HepG2 (cell line): ENCODE measurements at regions not wholly inside any gene's neighbourhood (a gene's known extent, or its start where the extent isn't known, plus 50 kb on each side); places are given as distances from the start of the nearest gene placed in this dataset.

Source experiments
- ATAC-seq: fragments of 200-7000 bp; cut with Tn5 transposase; 3 replicates; pipeline ENCODE4 v1.9.1; 2020; ENCODE audit warnings: mild to moderate bottlenecking, moderate library complexity
- BruUV-seq: library from RNA; stranded (reverse); fragments of 400-500 nt; replicated peaks from 2 replicates; lab custom pipeline; 2021; lab: Mats Ljungman, UMichigan
- CTCF ChIA-PET: fragments of 300-600 bp; formaldehyde crosslinking; extraction: SDS; loops from one replicate; lab custom pipeline; 2021; ENCODE audit warnings: low total read pairs, inconsistent platforms, low intra/inter-chr PET ratio; lab: Yijun Ruan, JAX
- POLR2A ChIA-PET: fragments of 350-600 bp; sonication (Branson Sonifier 250); formaldehyde crosslinking; loops from one replicate; lab custom pipeline; 2020; ENCODE audit warnings: antibody characterized with exemption, inconsistent platforms; lab: Yijun Ruan, JAX
- DNase-seq: peaks from one replicate; pipeline ENCODE4 v3.0.0-alpha.2; 2015; ENCODE audit warnings: low spot score
- FAIRE-seq: peaks from 3 replicates; lab custom pipeline; 2011; peaks lifted over from hg19 to GRCh38; lab: Jason Lieb, UNC
- H2AFZ ChIP-seq: one replicate; pipeline ENCODE4 v1.6.1; 2011; ENCODE audit warnings: low read length, inconsistent platforms
- H3K27ac ChIP-seq: fragments of 300-600 bp; 3 replicates; pipeline ENCODE4 v1.8.0; 2011; ENCODE audit warnings: mixed run types, mild to moderate bottlenecking, mixed read lengths, low read length, inconsistent platforms; ENCODE audit not compliant: insufficient read depth; ENCODE audit errors: extremely low read length
- H3K27me3 ChIP-seq, 2 experiments: fragments of 200-600 bp in 1 of 2; 2 replicates in 1 of 2; 3 replicates in 1 of 2; pipeline versions ENCODE4 v1.6.0 to v1.8.0; 2011; ENCODE audit warnings: low read length in 2 of 2, mild to moderate bottlenecking in 2 of 2, moderate library complexity in 2 of 2, inconsistent platforms in 1 of 2; ENCODE audit not compliant: insufficient read depth in 2 of 2, control insufficient read depth in 1 of 2
- H3K36me3 ChIP-seq, 2 experiments: fragments of 200-600 bp in 1 of 2; replicated peaks in 1 of 2; 2 replicates in 1 of 2; 3 replicates in 1 of 2; pipeline versions ENCODE4 v1.5.1 to v1.8.0; 2011; ENCODE audit warnings: low read length in 2 of 2, inconsistent platforms in 1 of 2; ENCODE audit not compliant: insufficient read depth in 2 of 2, control insufficient read depth in 1 of 2
- H3K4me1 ChIP-seq: 2 replicates; pipeline ENCODE4 v1.5.1; 2012; ENCODE audit warnings: low read length, inconsistent platforms; ENCODE audit not compliant: insufficient read depth
- H3K4me2 ChIP-seq: 2 replicates; pipeline ENCODE4 v1.6.0; 2011; ENCODE audit warnings: low read depth, low read length, inconsistent platforms
- H3K4me3 ChIP-seq, 3 experiments: fragments of 200-600 bp in 1 of 3; sonication (generic), shearing (Covaris generic) in 1 of 3; replicated peaks in 1 of 3; 2 replicates each; pipeline ENCODE4 v1.5.1; 2011 to 2016; ENCODE audit warnings: low read length in 3 of 3, inconsistent platforms in 2 of 3, low read depth in 2 of 3, mild to moderate bottlenecking in 2 of 3, control low read depth in 1 of 3, mixed read lengths in 1 of 3; ENCODE audit not compliant: insufficient read depth in 1 of 3
- H3K79me2 ChIP-seq: one replicate; pipeline ENCODE4 v1.6.1; 2011; ENCODE audit warnings: low read length, inconsistent platforms; ENCODE audit not compliant: insufficient read depth
- H3K9ac ChIP-seq: 2 replicates; pipeline ENCODE4 v1.6.0; 2011; ENCODE audit warnings: mild to moderate bottlenecking, low read depth, low read length, inconsistent platforms; ENCODE audit not compliant: insufficient read depth
- H3K9me3 ChIP-seq: 2 replicates; pipeline ENCODE4 v1.5.1; 2012; ENCODE audit warnings: mild to moderate bottlenecking, low read length
- H4K20me1 ChIP-seq: 2 replicates; pipeline ENCODE4 v1.6.0; 2011; ENCODE audit warnings: inconsistent platforms, mild to moderate bottlenecking, low read length, moderate library complexity; ENCODE audit not compliant: insufficient read depth
- CENPT ChIP-seq: sonication (generic); formaldehyde crosslinking; IDR thresholded peaks from 2 replicates; pipeline ENCODE4 v1.8.0; 2022; ENCODE audit warnings: low read depth, mild to moderate bottlenecking, moderate library complexity, missing genetic modification reagents
- EED ChIP-seq: sonication (generic); formaldehyde crosslinking; IDR thresholded peaks from 2 replicates; pipeline ENCODE4 v1.5.0; 2020; ENCODE audit warnings: mild to moderate bottlenecking, missing genetic modification reagents
- IRF1 ChIP-seq: sonication (generic); formaldehyde crosslinking; IDR thresholded peaks from 2 replicates; pipeline ENCODE4 v1.4.0; 2020; ENCODE audit warnings: low read depth, mild to moderate bottlenecking, missing genetic modification reagents
- KDM3A ChIP-seq: IDR thresholded peaks from 2 replicates; pipeline ENCODE4 v1.6.1; 2018; ENCODE audit warnings: low read depth, missing compliant biosample characterization
- POGK ChIP-seq: sonication (generic); formaldehyde crosslinking; conservative IDR thresholded peaks from 2 replicates; pipeline ENCODE4 v1.8.0; 2022; ENCODE audit warnings: mild to moderate bottlenecking, moderate library complexity, missing genetic modification reagents
- THAP9 ChIP-seq: sonication (generic); formaldehyde crosslinking; IDR thresholded peaks from 2 replicates; pipeline ENCODE4; 2020; ENCODE audit warnings: missing genetic modification reagents, mild to moderate bottlenecking, borderline replicate concordance
- YEATS2 ChIP-seq: sonication (generic); formaldehyde crosslinking; IDR thresholded peaks from 2 replicates; pipeline ENCODE4 v1.4.0; 2020; ENCODE audit warnings: missing genetic modification reagents, borderline replicate concordance
- ZNF503 ChIP-seq: sonication (generic); formaldehyde crosslinking; IDR thresholded peaks from 2 replicates; pipeline ENCODE4 v1.4.0; 2020; ENCODE audit warnings: missing genetic modification reagents
- ZNF773 ChIP-seq: sonication (generic); formaldehyde crosslinking; IDR thresholded peaks from 2 replicates; pipeline ENCODE4 v1.4.0; 2020; ENCODE audit warnings: missing genetic modification reagents, borderline replicate concordance
- ZSCAN30 ChIP-seq: sonication (generic); formaldehyde crosslinking; IDR thresholded peaks from 2 replicates; pipeline ENCODE4 v1.5.0; 2020; ENCODE audit warnings: mild to moderate bottlenecking, missing genetic modification reagents
- WGBS: methylation state at CpG from one replicate; pipeline ENCODE4 v1.1.6; 2017; ENCODE audit warnings: low lambda C conversion rate; 5-methylcytosine and 5-hydroxymethylcytosine counted together
- in situ Hi-C: cut with HindIII; loops from 2 replicates; pipeline ENCODE4 v1.10.0; 2017; ENCODE audit warnings: low pct_unique_long_range_greater_than_20kb; ENCODE audit not compliant: extremely low pct_ligation_motif_present
- intact Hi-C: fragments of 100-400 bp; cut with micrococcal nuclease; formaldehyde crosslinking; loops from one replicate; pipeline ENCODE4 v1.10.0; 2022; ENCODE audit not compliant: unreplicated experiment

GRCh38 chr21:17390569-17390968, 122.3 kb upstream of the CXADR start:
- POLR2A ChIA-PET = no interaction called here
- intact Hi-C loops = no loop called here
- BruUV-seq = no TSS peak

More at GRCh38 chr21:17390569-17390968, 122.3 kb upstream of the CXADR start:
- H3K9me3 ChIP-seq = no peaks in the 10 kb centered on the region
- TF ChIP-seq POGK (CRISPR knock-in tag) (no peak), ZNF503 (CRISPR knock-in tag) (no peak), ZSCAN30 (CRISPR knock-in tag) (no peak), ZNF773 (no peak), KDM3A (CRISPR knock-in tag) (no peak), YEATS2 (no peak), IRF1 (CRISPR knock-in tag) (no peak), THAP9 (CRISPR knock-in tag) (no peak), EED (CRISPR knock-in tag) (no peak), CENPT (CRISPR knock-in tag) (no peak)
- no peak overlapping the region for H3K9ac ChIP-seq
- H3K4me3 ChIP-seq = no peak overlapping the region
- H3K27me3 ChIP-seq = no peaks in the 10 kb centered on the region
- no peaks in the 10 kb centered on the region for H3K79me2 ChIP-seq
- H3K27ac ChIP-seq = no peak overlapping the region
- in situ Hi-C loops = loop anchor here (10.0 kb wide), 1 partner anchor 164 kb away; no protein-coding TSS in a partner anchor
- H4K20me1 ChIP-seq = no peaks in the 10 kb centered on the region
- CTCF ChIA-PET = no interaction called here
- FAIRE-seq (no peak), DNase-seq (no peak), ATAC-seq (no peak)
- H3K4me1 ChIP-seq = 0 out of 2 replicates have a peak, but pooled peaks cover 21% of the 10 kb centered on the region
- no peaks in the 10 kb centered on the region for H3K36me3 ChIP-seq
- 36% methylated on average over 2 of the region's 2 CpGs for WGBS
- H2AFZ ChIP-seq = no peak overlapping the region
- H3K4me2 ChIP-seq = no peak overlapping the region
